GM19240 (cell line): ENCODE measurements at regions not wholly inside any gene's neighbourhood (a gene's known extent, or its start where the extent isn't known, plus 50 kb on each side); places are given as distances from the start of the nearest gene placed in this dataset.
"Not testable (repeated sequence)": the region's sequence is repeated elsewhere in the genome, so short reads cannot be mapped to it uniquely, and the experiment has no call there.

Experiments
- DNase-seq: peaks from one replicate; pipeline ENCODE4 v3.0.0; 2011; ENCODE audit warnings: low spot score; ENCODE audit not compliant: insufficient read length

DNA sequence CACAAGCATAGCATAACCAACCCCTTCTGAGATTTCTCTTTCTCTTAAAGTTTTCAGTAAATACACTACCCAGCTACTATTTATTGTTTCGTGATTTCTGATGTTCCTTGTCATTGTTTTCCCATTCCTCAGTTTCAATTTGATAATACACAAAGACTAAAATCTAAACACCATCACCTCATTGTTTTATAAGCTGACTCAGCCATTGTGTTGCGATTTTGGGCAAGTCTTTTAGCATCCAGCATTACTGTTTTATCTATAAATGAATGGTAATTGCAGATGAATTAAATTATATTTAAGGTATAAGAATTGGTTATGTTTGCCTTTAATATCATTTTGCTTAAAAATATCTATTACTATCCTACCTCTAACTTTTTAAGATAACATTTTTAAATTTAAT is 1308.5 kb downstream of the PLA2G4A start:
- no peak for DNase-seq

DNA sequence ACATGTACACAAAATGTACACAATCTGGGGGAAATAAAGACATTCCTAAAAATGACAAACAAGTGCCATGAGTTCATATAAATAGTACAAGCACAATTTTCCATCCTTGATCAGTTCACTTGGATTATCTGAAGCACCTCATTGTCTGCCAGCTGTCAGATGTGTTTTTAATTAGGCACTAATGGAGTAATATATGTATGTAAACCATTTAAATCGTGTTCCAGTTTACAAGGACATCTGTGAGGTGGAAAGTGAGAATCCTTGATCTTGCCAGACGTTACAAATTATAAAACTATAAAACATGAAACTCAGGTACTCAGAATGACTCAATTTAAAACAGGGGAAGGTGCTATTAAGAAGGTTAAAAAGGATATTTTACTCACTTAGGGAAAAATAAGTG is 1312.2 kb downstream of the PLA2G4A start:
- DNase-seq, result no peak

DNA sequence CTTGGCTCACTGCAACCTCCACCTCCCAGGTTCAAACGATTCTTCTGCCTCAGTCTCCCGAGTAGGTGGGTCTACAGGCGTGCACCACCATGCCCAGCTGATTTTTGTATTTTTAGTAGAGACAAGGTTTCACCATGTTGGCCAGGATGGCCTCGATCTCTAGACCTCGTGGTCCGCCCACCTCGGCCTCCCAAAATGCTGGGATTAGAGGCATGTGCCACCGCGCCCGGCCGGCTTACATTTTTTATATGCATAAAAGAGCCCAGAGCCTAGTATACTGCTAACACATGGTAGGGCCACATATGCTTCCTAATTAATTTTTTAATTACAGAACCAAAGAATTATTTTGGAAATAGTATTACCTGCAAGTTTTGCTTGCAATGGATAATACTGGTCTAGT is 1325.4 kb downstream of the PLA2G4A start:
- DNase-seq, result no peak

GRCh38 chr1:188154761-188155160 is 1326.0 kb downstream of the PLA2G4A start:
- DNase-seq, result no peak

- no peak for DNase-seq
These were observed 1326.5 kb downstream of the PLA2G4A start for GRCh38 chr1:188155261-188155660.

DNA sequence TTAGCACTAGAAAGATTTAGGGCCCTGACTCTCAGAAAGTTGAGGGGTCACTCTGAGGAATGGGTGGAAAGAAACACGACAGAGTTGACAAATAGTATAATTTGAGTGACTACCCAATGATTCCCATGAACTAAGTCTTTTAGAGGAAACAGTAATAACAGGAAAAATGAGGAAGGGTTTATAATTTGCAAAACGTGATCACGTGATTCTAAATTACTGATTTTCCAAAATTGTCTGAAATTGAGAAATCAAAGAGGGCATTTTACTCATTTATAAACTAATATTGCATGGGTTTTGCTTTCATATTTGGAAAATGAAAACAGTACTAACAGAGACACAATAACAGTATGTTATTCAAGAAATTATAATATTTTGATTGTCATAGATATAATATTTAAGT is 1335.7 kb downstream of the PLA2G4A start:
- no peak for DNase-seq

GRCh38 chr1:188166654-188167053 is 1337.9 kb downstream of the PLA2G4A start:
- no peak for DNase-seq

DNA sequence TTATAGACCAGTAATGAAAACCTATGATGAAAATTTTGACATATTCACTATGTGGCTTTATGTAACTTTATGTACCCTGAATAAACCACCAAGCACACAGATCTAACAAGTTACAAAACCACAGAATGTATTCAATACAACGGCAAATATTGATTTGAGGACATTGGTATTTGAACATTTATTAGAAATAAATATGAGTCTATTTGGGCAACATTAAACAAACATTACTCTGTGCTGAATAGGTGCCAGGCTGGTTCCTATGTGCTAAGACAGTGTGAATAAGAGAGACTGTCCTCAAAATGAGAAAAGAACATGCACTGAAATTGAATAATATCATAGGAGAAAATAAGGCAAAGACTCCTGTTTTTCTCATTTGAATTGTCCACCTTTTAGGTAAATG is 1341.2 kb downstream of the PLA2G4A start:
- DNase-seq, result no peak

GRCh38 chr1:188170411-188170810 is 1341.7 kb downstream of the PLA2G4A start:
- DNase-seq, result no peak

DNA sequence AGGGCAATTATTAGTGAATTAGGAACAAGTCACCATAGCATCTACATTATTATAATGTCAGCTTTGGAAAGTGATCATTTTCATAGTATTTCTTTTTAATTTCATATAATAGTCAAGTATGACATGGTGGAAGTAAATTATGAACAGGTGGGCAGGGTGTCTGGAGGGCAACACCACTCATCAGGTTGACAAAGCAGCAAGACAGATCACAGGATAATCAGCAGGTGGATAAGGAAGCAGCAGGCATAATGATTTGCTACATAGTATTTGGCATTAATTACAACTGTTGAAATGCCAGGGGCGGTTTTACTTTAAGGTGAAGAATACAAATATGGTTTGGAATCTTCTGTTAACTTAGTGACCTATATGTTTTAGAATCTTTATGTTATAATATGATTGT is 1342.2 kb downstream of the PLA2G4A start:
- no peak for DNase-seq

DNA sequence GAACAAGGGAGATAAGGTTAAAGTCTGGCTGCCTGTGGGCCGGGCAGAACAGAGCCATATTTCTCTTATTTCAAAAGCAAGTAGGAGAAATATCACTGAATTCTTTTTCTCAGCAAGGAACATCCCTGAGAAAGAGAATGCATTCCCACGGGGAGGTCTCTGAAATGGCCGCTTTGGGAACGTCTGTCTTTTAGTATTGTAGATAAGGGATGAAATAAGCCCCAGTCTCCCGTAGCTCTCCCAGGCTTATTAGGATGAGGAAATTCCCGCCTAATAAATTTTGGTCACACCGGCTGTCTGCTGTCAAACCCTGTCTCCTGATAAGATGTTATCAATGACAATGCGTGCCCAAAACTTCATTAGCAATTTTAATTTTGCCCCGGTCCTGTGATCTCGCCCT is 1353.3 kb downstream of the PLA2G4A start:
- DNase-seq, result not testable (repeated sequence)

DNA sequence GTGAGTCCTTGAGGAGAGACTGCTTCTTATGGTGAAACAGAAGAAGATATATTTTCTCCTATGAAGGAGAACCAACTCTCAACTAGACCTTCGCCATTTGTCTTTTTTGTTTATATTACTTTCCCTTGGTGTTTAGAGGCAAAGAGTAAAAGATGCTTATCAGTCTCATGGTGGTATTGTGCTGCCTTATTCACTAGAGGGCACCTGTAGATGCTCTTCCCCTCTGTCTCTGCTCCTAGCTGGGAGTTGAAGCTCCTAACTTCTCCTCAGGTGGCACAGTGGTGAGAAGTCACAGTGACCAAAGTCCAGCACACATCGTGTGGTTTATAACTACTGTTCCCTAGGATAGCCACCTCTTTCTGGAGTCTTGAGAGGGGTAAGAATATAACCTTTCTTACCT is 1359.6 kb downstream of the PLA2G4A start:
- DNase-seq, result no peak

- no peak for DNase-seq
These were observed 1366.2 kb downstream of the PLA2G4A start for GRCh38 chr1:188194916-188195315.

DNA sequence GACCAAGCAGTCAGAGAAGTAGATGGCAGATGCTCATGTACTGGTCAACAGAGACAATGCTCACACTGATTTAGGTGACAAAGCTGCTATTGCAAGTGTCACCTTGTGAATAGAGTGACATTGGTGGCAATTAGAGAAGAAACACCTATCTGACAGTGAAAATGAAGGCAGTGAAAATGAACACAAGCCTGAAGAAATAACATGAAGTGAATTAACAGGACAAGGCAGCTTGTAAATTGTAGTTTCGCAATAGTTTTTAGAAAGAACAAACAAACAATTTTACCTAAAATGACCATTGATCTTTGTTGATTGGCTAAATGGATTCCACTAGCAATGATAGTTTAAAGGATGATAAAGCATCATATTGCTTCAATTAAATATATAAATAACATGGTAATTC is 1389.5 kb downstream of the PLA2G4A start:
- DNase-seq, result no peak

DNA sequence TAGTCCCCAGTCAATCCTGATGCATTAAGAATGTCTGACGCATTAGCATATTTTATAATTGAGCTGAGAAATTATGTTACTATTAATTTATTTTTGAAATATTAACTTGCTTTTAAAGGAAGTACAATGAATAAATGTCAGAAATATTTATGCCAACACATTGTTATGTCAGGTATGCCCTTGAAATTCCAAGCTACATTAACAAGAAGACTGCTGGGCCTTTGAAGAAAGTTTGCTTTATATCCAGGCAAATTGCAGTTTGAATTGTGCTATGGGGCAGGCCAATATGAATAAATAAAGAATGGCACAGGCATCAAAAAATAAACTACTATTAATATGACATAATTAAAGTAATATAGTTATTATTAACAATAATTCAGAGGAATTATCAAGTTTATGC is 1391.3 kb downstream of the PLA2G4A start:
- DNase-seq, result no peak

DNA sequence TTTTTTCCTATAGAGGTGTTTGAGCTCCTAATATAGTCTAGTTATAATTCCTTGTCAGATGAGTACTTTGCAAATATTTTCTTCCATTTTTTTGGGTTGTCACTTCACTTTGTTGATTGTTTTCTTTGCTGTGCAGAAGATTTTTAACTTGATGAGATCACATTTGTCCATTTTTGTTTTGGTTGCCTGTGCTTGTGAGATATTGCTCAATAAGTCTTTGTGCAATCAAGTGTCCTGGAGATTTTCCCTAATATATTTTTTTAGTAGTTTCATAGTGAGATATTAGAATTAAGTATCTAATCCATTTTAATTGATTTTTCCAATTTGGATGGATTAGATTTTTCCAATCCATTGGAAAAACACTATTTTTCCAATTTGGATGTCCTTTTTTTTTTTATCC is 1395.5 kb downstream of the PLA2G4A start:
- no peak for DNase-seq

- DNase-seq, result no peak
These were observed 1397.2 kb downstream of the PLA2G4A start for GRCh38 chr1:188225975-188226374.

DNA sequence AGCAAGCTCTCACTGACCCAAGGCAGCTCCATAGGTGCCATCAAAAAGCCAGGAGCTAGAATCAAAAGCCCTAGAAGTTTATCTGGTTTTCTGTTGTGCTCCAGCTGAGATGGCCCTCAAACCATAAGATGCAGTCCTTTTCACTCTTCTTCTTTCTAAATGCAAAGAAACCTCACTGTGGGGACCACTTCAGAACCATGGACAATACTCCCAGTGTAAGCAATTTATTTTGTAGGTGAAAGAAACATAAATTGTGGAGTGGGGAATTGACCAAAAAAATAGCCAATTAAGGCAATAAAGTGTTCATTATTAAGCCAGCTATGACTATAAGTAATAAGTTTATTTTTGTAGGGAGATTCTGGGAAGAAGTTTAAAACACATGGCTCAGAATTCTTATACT is 1399.9 kb downstream of the PLA2G4A start:
- DNase-seq, result no peak

DNA sequence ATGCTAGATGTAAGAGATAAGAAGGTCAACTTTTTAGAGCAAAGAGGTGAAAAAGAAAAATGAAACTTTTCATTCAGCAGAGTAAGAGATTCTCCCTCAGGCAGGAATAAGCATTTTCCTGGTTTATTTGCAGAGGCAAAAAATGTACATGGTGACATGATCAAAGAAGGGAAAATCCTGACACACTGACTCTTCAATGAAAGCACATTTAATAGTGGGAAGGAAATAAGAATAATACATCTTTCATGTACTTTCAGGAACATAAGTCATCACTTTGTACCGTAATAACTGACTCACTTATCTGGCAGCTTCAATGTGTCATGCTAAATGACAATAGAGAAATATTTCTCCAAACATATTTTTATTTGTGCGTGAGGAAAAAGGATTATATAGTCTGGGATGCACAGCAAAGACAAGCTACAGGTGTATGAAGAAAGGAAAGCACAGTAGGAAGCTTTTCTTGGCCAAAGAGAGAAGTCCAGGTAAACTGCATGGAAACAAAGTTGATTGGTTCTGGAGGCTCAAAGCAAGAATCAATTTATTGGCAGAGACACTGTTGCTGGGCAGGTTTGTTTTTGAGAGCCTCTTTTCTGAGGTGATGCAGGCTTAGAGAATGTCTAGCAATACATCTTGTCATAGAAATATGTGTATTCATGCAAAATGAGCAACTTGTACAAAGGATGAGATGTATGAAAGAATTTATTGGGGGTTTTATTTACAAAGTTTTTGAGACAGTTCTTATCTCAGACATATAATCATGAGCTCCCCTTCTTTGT is 1409.0 kb downstream of the PLA2G4A start:
- DNase-seq, result no peak

DNA sequence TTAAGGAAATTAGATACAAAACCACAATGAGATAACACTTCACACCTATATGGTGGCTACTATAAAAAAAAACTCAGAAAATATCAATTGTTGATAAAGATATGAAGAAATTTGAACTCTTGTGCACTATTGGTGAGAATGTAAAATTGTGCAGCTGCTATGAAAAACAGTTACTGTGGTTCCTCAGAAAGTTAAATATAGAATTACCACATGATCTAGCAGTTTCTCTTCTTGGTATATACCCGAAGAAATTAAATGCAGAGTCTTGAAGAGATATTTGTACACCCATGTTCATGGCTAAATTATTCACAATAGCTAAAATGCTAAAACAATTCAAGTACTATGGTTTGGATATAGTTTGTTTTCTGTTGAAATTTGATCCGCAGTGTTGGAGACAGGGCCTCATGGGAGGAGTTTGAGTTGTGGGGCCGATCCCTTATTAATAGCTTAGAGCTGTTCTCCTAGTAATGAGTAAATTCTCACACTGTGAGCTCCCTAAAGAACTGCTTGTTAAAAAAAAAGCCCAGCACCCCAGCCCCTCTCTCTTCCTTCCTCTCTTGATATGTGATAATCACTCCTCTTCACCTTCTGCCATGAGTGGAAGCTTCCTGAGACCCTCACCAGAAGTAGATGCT is 1412.1 kb downstream of the PLA2G4A start:
- no peak for DNase-seq

DNA sequence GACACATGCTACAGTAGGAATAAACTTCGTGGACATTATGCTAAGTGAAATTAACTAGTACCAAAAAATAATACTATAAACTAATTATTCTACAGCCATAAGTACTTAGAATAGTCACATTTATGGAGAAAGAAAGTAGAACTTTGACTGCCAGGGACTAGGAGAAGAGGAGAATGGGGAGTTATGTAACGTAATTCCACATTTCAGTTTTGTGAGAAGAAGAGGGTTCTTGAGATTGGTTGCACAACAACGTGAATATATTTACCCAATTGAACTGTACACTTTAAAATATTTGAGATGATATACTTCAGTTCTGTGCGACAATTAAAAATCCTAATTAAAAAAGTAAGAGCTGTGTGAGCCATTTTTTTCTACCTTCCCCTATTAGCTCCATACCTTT is 1412.9 kb downstream of the PLA2G4A start:
- DNase-seq, result no peak

DNA sequence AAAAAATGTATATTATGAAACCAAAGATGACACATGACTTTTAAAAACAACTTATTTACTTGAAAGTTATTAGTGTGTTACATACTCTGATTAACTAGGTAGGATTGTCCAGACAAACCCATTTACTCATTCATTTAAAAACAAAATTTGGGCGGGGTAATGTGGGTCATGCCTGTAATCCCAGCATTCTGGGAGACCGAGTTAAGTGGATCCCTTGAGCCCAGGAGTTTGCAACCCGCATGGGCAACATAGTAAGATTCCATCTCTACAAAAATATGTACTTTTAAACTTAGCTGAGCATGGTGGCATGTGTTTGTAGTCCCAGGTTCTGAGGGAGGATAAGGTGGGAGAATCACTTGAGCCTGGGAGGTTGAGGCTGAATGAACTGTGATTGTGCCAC is 1414.7 kb downstream of the PLA2G4A start:
- no peak for DNase-seq

GRCh38 chr1:188244681-188245080 is 1415.9 kb downstream of the PLA2G4A start:
- no peak for DNase-seq
